NCI-H2029 treated with DMSO at 0.1 percent for 48 hours (cell line): ENCODE measurements at regions not wholly inside any gene's neighbourhood (a gene's known extent, or its start where the extent isn't known, plus 50 kb on each side); places are given as distances from the start of the nearest gene placed in this dataset.

Experiments used
- DNase-seq: peaks from one replicate; lab custom pipeline; 2025; lab: John Stamatoyannopoulos, UW

DNA sequence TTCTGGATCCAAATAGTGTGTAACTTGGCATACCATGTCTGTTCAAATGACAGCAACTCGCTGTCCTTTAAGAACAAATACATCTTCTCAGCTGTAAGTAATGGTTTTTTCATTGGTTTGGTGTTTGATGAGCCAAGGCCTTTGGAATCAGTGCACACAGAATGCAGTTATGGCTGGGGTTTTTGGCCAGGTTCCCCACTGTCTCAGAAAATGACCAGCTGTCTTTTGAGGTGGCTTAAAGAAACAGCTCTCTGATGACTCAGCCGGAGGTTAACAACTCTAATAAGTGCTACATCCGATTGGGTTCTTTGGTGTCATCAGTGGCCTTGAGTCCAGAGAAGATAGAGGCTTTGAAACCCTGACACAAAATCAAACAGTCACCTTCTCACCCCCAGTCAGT is 688.4 kb downstream of the REEP3 start:
- DNase-seq: no peak

DNA sequence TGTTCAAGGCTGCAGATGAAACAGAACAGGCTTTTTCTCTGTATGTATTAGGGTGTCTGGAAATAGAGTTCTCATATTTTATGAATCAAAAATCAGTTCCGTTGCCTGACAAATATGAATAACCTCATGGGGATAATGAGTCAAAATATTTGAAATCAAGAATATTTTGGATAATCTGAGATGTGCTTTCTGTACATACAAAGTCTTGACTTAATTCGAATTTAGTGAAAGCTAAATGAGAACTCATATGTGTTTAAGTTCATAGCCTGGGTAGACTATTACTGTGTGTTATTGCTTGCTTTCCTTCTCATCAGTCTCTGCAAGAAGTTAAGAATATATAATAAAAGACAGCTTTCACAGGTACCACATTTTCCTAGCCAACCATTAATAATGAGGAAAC is 689.0 kb downstream of the REEP3 start:
- DNase-seq: no peak

DNA sequence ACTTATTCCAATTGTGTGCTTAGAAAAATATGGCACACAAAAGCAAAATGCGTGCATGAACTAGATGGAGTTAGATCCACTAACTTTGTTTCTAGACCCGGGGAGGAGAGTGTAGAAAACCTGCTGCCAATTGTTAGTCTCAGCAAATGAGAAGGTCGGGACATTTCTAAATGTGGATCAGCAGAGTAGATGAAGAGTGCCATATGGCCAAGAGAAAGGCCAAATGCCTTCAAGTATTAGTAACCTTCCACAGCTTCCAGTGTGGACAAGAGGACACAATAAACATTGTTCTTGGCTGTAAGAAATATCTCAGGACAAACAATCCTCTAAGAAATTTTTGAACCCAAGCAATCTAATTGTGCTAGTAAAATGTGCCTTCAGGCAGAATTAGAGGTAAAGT is 690.3 kb downstream of the REEP3 start:
- no peak for DNase-seq

DNA sequence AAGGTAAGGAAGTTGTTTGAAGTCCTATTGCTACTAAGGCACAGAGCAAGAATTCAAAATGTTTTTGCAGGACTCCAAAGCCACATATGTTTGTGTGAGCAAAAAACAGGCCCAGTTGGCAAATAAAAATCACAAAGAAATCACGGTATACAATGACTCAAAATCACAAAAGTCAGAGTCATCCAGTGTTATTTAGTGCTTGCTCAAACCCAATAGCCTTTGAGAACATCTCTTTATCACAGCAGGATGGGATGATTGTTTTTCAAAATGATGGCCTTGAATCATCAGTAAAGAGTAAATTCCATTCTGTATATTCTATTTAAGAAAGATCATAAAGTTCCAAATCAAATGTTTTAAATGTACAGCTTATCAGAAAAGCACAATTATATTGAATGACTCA is 693.9 kb downstream of the REEP3 start:
- DNase-seq: no peak

DNA sequence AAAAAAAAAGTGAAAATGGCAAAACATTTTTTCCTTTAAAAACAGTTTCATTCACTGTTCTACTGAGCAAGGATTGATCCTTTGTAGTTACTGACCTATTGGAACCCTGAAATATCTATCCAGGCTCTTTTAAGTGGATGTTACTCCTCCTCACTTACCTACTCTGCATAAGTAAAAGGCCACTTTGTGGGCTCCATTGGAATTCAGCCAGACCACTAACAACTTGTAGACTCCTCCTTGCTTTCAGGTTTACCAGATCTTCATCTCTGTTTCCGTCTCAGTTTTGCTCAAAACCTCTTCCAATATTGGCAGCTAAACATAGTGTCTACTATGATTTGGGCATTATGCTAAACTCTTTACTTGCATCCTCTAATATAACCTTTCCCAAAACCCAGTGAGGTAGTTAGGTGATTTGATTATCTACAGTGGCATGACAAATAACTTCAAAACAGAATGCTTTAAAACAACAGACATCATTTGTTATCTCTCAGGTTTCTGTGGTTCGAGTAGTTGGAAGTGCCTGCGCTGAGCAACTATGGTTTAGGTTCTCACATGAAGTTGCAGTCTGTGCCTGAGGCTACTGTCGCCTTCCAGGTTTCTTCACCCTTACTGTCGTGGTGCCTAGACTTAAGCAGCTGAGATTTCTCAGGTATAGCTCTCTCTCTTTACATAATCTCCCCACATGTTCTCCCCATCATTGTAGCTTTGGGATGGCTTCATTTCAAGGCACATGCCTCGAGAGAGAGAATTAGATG is 698.2 kb downstream of the REEP3 start:
- no peak for DNase-seq

DNA sequence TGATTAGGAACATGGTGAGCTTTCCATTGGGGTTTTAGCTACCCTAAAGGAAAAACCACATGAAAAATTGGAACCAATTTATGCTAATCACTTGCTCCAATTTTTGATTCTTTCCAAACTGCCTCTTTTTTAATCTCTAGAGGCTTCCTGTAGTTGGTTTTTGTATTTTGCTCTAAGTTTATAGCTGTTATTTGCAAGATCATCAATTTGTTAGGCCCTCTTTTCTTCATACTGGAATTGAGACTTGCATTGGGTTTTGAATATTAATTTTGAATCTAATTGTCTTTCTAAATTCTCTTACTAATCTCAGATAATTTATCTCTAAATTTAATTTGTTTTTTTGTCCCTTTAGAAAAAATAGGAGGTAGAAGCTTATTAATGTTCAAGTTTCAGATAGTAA is 713.3 kb downstream of the REEP3 start:
- no peak for DNase-seq

DNA sequence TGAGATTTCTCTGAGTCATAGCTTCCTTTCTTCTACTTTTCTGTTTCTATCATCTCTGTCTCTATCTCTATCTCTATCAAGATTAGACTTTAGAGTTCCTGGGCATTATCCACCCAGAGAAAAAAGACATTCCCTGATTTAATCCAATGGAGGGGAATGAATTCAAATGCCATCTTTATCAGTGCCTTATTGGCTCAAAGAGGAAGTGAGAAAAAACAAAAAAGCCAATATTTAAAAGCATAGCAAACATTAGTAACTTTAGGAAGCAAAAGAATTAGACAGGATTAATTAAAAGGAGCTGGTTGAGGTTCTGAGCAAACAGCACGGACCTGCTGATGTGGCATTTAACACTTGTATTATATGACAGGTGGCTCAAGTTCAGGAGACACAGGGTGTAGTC is 736.5 kb downstream of the REEP3 start:
- no peak for DNase-seq

DNA sequence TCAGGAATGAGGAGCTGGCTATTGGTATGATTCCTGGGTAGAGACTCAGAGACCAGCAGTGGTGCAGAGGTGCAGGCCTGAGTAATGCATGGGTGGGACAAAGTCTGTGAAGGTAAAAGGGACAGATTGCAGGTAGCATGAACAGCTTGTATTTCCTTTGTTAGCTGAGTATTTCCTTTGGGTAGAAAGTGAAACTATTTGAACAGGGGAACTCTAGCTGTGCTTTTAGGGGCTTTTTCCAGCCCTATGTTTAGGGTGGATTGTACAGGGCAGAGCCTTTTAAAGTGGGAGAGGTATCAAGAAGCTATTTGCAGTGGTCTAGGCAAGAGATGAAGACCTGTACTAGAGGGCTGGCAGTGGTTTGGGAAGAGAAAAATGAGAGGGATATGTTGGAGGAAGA is 739.9 kb downstream of the REEP3 start:
- DNase-seq: no peak

DNA sequence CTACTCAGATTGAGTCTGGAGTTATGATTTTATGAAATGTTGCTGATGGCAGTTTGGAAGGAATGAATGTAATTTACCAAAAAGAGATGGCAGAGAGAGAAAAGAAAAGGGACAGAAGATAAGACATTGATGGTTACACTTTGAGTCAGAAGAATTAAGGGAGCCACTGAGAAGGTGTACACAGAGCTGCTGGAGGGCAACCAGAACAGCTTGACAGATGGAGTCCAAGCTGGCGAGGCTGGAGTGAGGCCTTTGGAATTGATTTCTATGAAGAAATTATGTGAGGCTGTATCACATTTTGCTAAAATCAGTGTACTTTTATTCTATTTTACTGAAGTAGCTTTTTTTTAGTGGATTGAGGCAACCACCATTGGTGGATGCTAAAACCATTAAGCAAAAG is 740.5 kb downstream of the REEP3 start:
- DNase-seq: no peak

DNA sequence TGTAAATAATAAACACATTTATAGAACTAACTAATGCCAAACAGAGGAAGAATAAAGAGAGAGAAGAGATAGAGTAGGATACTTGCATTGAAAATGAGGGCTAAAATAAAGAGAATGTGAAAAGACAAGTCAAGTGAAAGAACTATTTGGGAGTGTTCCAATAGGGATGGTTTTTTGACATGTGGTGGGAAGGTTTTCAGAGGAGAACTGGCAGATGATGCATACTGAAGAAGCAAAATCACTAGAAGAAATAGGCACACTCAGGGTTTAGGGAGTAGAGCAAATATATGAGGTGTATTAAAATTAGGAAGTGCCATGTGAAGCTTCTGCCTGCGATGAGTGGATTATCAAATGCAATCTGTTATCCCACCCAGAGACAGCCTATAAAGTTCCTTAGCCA is 744.8 kb downstream of the REEP3 start:
- no peak for DNase-seq

DNA sequence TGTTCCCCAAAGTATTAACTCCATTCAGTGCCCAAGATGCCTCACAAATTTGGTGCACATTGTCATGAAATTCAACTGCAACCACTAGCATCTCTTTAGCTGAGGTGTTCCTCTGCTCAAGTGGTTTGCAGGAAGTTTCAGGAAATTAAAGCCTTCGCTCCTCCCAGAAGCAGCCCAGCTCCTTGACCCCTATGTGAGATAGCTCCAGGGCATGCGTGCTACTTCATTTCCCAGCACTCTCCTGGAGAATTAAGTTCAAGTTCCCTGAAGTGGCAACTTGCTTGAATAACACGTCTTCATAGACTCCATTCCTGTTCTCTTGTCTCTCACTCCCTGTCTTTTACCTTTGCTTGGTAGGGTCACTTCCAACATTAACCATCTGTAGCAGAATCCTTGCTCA is 750.3 kb downstream of the REEP3 start:
- no peak for DNase-seq

DNA sequence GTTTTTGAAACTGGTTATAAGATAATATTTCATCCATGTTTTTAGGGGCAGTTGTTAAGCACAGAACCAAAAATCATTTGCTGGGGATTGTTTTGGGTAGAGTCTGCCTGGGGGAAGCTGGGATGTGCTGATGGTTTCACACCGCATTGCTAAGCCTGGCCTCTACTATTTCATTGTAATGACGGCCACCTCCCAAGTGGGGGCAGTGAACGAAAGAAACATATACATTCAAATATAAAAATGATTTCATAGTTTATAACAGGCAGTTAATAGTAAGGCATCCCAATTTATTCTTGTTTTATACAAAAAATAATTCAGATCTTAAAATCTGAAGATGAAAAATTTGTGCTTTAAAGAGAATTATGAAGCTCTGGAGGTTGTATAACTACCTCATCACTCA is 750.8 kb downstream of the REEP3 start:
- DNase-seq: no peak

DNA sequence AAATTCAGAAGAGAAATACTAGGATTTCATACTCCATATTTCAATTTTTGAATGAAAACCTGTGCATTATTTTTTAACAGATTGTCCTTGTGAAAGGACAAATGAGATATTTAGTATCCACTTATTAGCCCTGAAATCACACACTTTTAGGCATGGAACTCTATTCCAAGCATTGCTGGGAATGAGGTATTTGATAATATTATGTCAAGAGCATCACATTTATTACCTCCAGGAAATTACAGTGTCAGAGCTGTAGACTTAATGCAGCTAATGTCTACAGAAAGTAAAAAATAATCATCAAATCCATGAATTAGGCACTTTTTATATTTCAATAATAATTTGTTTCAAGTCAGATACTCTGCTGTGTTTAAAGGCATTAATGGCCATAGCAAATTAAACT is 753.8 kb downstream of the REEP3 start:
- DNase-seq: no peak

DNA sequence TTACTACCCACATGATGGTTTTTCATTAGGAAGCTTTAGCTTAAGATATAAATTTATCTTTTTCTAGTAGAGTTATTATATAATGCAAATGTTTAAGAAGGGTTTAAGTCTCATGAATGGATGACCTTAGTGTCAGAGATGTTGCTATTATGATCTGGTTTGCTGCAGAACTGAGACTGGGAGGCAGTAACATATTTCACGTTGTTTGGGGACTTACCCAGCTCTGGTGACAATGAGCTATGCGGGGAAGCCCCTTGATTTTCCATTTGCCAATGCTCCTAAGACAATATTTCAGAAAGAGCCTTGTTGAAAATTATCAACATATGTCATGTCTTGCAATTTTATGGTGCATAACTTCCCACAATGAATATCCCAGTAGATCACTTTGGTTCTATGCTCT is 754.6 kb downstream of the REEP3 start:
- no peak for DNase-seq

DNA sequence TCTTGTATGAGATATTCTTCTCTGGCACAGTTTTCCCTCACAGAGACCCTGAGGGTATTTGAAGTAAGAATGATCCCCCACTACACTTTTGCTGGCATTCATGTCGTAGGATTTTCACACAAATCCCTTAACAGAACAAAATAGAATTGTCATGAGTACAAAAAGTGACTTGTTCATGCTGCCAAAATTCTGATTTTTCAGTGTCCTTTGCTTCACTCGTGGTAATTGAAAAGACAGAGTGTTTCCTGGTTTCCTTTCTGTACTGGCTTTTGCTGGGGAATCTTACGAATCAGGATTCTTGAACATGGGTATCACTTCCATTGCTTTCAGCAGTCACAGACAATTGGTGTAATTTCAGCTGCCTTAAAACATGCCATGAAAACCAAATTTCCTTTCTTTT is 756.3 kb downstream of the REEP3 start:
- DNase-seq: no peak

DNA sequence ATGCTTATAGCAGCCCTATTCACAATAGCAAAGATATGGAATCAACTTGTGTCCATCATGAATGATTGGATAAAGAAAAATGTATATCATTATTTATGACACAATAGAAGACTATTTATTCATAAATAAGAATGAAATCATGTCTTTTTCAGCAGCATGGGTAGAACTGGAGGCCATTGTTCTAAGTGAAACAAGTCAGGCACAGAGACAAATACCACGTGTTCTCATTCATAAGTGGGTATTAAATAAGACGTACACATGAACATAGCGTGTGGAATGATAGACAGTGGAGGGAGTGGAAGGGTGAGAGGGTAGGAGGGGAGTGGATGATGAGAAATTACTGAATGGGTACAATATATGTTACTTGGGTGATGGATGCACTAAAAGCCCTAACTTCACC is 762.4 kb downstream of the REEP3 start:
- DNase-seq: no peak

DNA sequence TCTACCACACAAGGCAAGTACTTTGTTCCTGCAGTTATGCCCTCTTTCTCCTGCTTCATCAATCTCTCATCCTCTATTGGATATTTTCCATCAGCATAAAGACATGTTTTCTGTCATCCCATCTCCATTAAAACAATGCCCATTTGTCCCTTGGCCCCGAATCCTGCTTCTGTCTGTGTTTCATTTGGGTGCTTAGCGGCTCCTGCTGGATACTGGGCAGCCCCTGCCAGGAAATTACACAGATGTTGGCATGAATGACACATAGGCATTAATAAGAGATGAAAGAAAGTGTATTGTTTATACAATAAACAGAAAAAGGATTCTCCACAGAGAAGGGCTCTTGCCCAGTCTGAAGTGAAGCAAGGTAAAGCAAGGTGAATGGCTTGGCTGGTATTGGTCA is 765.3 kb downstream of the REEP3 start:
- DNase-seq: no peak

DNA sequence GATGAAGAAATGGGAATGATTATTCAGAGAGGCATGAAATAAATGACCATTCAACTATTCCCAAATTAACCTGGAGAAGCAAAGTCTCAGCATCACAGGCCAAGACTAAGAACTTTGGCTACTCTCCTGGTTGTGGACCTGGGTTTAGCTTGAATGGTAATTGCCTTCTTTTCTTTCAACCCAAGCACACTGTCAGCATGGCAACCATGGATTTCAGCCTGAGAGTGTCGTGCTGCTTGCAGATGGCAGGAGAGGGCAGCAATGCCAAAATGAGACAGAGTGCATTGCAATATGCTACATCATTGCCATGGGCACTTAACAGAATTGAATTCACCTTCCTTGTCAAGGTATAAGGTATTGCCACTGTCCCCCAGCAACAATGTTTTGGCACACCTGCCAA is 767.2 kb downstream of the REEP3 start:
- DNase-seq: no peak

DNA sequence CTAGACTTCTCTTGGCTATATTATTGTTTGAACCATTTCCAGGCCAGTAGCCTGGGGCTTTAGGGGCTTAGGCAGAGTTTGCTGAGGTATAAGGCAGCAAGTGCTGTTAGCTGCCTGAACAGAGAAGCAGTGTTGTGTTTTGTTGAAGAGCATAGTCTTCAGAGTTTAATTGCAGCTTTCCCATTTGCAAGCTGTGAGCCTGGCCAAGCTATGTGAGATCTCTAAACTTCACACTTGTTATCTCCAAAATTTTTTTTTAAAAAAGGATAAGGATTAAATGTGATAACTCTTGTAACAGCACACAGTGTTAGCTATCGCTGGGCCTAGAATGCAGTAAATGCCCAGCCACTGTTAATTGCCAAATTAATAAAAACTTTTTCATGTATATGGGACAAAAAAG is 782.4 kb downstream of the REEP3 start:
- DNase-seq: no peak

DNA sequence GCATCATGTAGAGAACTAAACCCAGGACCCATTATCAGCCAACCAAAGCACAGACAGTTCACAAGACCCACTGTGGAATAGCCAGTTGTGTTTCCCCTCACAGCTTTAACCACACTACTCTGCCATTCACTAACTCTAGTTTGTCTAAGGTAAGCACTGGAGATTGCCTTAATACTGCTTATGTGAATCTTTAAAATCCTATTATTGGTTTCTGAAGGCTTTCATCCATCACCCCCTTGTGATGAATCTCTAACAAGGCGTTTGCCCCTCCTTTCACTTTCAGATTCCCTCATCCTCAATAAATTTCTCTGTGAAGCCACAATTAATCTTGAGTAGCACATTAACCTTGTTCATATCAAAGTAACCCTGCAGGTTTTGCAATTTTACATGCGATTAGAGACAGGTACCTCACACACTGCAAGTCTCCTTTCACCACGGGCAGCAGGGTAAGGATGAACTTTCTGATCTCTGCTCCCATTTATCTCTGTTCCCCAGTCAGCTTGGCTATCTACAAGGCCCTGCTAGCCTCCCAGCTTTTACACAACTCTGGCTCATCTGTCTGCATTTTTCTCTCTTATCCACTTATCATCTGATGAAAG is 785.6 kb downstream of the REEP3 start:
- no peak for DNase-seq

DNA sequence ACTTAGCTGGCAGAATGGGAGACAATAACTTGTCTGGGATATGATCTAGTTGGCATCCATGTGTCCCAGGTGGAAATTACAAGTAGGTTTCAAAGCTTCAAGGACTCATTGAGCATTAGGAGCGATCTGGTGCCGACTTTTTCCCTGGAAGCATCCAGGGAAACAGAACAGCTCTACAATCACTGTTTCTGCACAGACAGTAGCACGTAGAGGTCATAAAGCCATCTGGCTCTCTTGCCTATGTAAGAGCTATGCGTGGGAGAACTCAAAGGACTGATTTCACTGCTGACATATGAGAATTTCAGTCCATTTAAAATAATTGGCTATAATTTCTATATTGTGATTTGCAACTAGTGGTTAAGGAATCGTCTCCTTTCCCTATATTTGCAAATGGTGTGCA is 791.7 kb downstream of the REEP3 start:
- no peak for DNase-seq

DNA sequence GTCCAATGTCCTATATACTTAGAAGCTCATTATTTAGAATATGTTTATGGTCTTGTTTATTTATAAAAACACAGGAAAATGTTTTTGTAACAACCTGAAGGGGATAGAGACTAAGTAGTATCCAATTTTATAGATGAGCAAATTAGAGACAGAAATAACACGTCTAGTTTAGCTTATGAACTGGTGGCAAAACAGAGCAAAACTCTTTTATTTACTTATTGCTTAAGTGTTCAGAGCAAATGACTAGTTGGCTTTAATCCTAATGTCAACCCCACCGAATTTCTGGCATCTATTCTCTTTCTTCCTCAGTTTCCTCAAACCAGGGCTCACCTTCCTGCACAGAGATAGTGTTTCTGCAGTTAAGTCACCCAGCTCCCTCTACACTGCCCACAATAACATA is 792.8 kb downstream of the REEP3 start:
- no peak for DNase-seq

DNA sequence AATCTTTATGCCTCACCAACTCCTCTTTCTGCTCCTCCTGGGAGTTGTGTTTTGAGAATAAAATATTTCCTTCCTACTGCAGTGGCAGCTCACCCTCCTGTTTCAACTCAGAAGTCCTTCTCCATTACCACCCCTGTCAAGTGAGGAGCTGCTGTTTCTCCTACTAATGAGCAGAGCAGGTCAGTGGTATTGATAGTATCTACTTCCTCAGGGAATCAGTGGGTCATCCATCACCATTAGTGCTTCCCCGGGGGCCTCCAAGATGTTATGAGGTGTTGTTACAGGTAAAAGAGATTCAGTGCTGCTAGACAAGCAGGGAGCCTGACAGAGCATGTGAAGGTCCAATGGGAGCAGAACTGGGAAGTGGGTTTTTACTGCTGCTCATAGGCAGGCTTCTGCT is 795.2 kb downstream of the REEP3 start:
- no peak for DNase-seq

DNA sequence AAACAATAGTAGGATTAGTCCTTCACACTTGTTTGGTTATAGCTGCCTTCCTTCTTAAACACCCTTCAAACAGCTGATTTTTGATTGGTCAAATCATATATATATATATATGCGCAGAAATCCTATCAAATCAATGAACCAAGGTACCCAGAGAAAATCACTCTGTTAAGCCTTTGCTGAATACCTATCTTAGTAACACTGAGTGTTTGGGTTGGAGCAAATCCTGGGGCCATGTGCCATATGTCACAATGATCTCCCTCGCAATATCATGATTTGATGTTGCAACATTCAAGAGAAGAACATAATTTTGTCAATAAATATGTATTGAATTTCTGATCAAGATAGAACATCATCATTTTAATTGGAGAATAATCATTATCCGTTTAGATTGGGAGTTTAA is 795.6 kb downstream of the REEP3 start:
- no peak for DNase-seq
